ENCODE measurements at regions not wholly inside any gene's neighbourhood (a gene's known extent, or its start where the extent isn't known, plus 50 kb on each side); places are given as distances from the start of the nearest gene placed in this dataset.
"Not testable (repeated sequence)": the region's sequence is repeated elsewhere in the genome, so short reads cannot be mapped to it uniquely, and the experiment has no call there.

GRCh38 chr7:119967221-119967620, 305.8 kb upstream of the KCND2 start (continued):
- TF ChIP-seq ZNF592 (IDR thresholded peaks at IDR 0.05), result no peak
- no peak for TF ChIP-seq TARDBP (IDR thresholded peaks at IDR 0.05; ENCODE audit: borderline replicate concordance)
- TF ChIP-seq KDM1A (IDR thresholded peaks at IDR 0.05; ENCODE audit: borderline replicate concordance), result no peak

GRCh38 chr7:119968411-119968810, 304.6 kb upstream of the KCND2 start:
- ATAC-seq; RAD21 ChIA-PET (ENCODE audit: unreplicated experiment); POLR2A ChIA-PET; H3K79me2 ChIP-seq (ENCODE audit: control insufficient read depth, insufficient read depth, low read length); CTCF ChIA-PET; H3K4me1 ChIP-seq (ENCODE audit: control insufficient read depth, insufficient read depth, low read length); in situ Hi-C loops (cut with MboI); H3K9ac ChIP-seq (ENCODE audit: control insufficient read depth, insufficient read depth, low read length); BruUV-seq (replicated peaks); H2AFZ ChIP-seq (ENCODE audit: control insufficient read depth, low read depth, low read length); DNase-seq (ENCODE audit: low read depth, low spot score); H3K4me3 ChIP-seq; H3K27ac ChIP-seq (ENCODE audit: control insufficient read depth, insufficient read depth); H3K4me2 ChIP-seq (ENCODE audit: control insufficient read depth, insufficient read depth); intact Hi-C loops (cut with micrococcal nuclease; ENCODE audit: unreplicated experiment); H4K20me1 ChIP-seq (ENCODE audit: control insufficient read depth, insufficient read depth); H3K27me3 ChIP-seq (replicated peaks in 1 of 2; ENCODE audit: control insufficient read depth in 2 of 2, insufficient read depth in 2 of 2, low read length in 1 of 2); H3K9me3 ChIP-seq (replicated peaks; ENCODE audit: control insufficient read depth, insufficient read depth, low read length); FAIRE-seq; H3K36me3 ChIP-seq (ENCODE audit: control insufficient read depth in 2 of 2, insufficient read depth in 2 of 2, low read length in 1 of 2): not testable (repeated sequence)
- SMC1A ChIA-PET (ENCODE audit: uncharacterized antibody, unreplicated experiment), result interaction anchor here (0.8 to 1.3 kb wide), 3 partner anchors 9 to 186 kb away, joined by 3 read pairs; no protein-coding TSS in a partner anchor
- WGBS (ENCODE audit: insufficient coverage, insufficient replicate concordance, low lambda C conversion rate, missing lambda C conversion rate), result 26% methylated on average over 3 of the region's 3 CpGs
